MM.1S (cell line): ENCODE measurements at regions not wholly inside any gene's neighbourhood (a gene's known extent, or its start where the extent isn't known, plus 50 kb on each side); places are given as distances from the start of the nearest gene placed in this dataset.

Experiments
- CTCF ChIP-seq: fragments of 300-600 bp; sonication (generic); IDR thresholded peaks from 2 replicates; pipeline ENCODE4 v1.5.1; 2016; ENCODE audit warnings: antibody characterized with exemption, low read length, mixed read lengths
- EZH2 ChIP-seq: fragments of 300-600 bp; sonication (generic); optimal IDR thresholded peaks from 2 replicates; pipeline ENCODE3; 2017; ENCODE audit warnings: low read depth, mild to moderate bottlenecking, antibody characterized with exemption, low read length, mixed read lengths
- EZH2phosphoT487 ChIP-seq: fragments of 300-600 bp; sonication (generic); IDR thresholded peaks from 2 replicates; pipeline ENCODE4 v1.6.1; 2018; ENCODE audit warnings: antibody characterized with exemption, low read length

GRCh38 chr21:22889445-22889844, 1891.2 kb downstream of the NCAM2 start:
- TF ChIP-seq CTCF = no peak
- no peak for TF ChIP-seq EZH2
- TF ChIP-seq EZH2phosphoT487 = no peak
